SKM-1 treated with dmso at 0.1 percent for 144 hours (cell line): ENCODE measurements at regions not wholly inside any gene's neighbourhood (a gene's known extent, or its start where the extent isn't known, plus 50 kb on each side); places are given as distances from the start of the nearest gene placed in this dataset.

Experiments used
- DNase-seq: peaks from one replicate; lab custom pipeline; 2025; ENCODE audit not compliant: unreplicated experiment; lab: John Stamatoyannopoulos, UW

- DNase-seq: no peak
These were observed 390.5 kb upstream of the RBMS3 start for GRCh38 chr3:28890373-28890772.

GRCh38 chr3:28891485-28891884 is 389.4 kb upstream of the RBMS3 start:
- DNase-seq: no peak

- no peak for DNase-seq
These were observed 380.6 kb upstream of the RBMS3 start for GRCh38 chr3:28900301-28900700.

- no peak for DNase-seq
These were observed 379.9 kb upstream of the RBMS3 start for GRCh38 chr3:28901018-28901417.

GRCh38 chr3:28903171-28903601 is 377.7 kb upstream of the RBMS3 start:
- DNase-seq: no peak

GRCh38 chr3:28905798-28906197 is 375.1 kb upstream of the RBMS3 start:
- no peak for DNase-seq

GRCh38 chr3:28906561-28907310 is 374.1 kb upstream of the RBMS3 start:
- DNase-seq: no peak

GRCh38 chr3:28907616-28908015 is 373.3 kb upstream of the RBMS3 start:
- no peak for DNase-seq

- DNase-seq: no peak
These were observed 368.6 kb upstream of the RBMS3 start for GRCh38 chr3:28912120-28912885.

- no peak for DNase-seq
These were observed 364.9 kb upstream of the RBMS3 start for GRCh38 chr3:28915741-28916500.

GRCh38 chr3:28916713-28917499 is 364.0 kb upstream of the RBMS3 start:
- no peak for DNase-seq

- DNase-seq: no peak
These were observed 362.9 kb upstream of the RBMS3 start for GRCh38 chr3:28917895-28918475.

GRCh38 chr3:28922376-28922775 is 358.5 kb upstream of the RBMS3 start:
- no peak for DNase-seq

GRCh38 chr3:28923994-28924393 is 356.9 kb upstream of the RBMS3 start:
- no peak for DNase-seq

- DNase-seq: no peak
These were observed 356.0 kb upstream of the RBMS3 start for GRCh38 chr3:28924744-28925360.

- no peak for DNase-seq
These were observed 347.5 kb upstream of the RBMS3 start for GRCh38 chr3:28933337-28933736.

- no peak for DNase-seq
These were observed 346.6 kb upstream of the RBMS3 start for GRCh38 chr3:28934126-28934813.

GRCh38 chr3:28935146-28935545 is 345.7 kb upstream of the RBMS3 start:
- DNase-seq: no peak

GRCh38 chr3:28936154-28936553 is 344.7 kb upstream of the RBMS3 start:
- no peak for DNase-seq

- DNase-seq: peak; percentile 60
These were observed 340.3 kb upstream of the RBMS3 start for GRCh38 chr3:28940530-28940929.
